AG04449 (cell line): ENCODE measurements at regions not wholly inside any gene's neighbourhood (a gene's known extent, or its start where the extent isn't known, plus 50 kb on each side); places are given as distances from the start of the nearest gene placed in this dataset.

Experiments used
- CTCF ChIA-PET: fragments of 350-600 bp; formaldehyde crosslinking; extraction: SDS; loops from one replicate; lab custom pipeline; 2021; ENCODE audit warnings: antibody characterized with exemption; lab: Yijun Ruan, JAX
- POLR2A ChIA-PET: fragments of 400-600, 350-600 bp; formaldehyde crosslinking; extraction: SDS; loops from one replicate; lab custom pipeline; 2020; ENCODE audit warnings: antibody characterized with exemption, inconsistent platforms; lab: Yijun Ruan, JAX
- DNase-seq: peaks from one replicate; pipeline ENCODE4 v3.0.0-alpha.2; 2010; ENCODE audit warnings: low read depth, low spot score
- H3K4me3 ChIP-seq: 2 replicates; pipeline ENCODE4 v1.5.1; 2011; ENCODE audit warnings: low read depth, mild to moderate bottlenecking, control low read depth, low read length
- CTCF ChIP-seq: IDR thresholded peaks from one replicate; pipeline ENCODE4 v1.5.1; 2011; ENCODE audit warnings: mild to moderate bottlenecking, moderate library complexity, low read length, control low read depth, inconsistent platforms; ENCODE audit not compliant: insufficient read depth; ENCODE audit errors: missing control alignments

- no peak overlapping the region for H3K4me3 ChIP-seq
- ChIA-PET POLR2A (no interaction called here), CTCF (no interaction called here)
- DNase-seq, result no peak
- no peak for TF ChIP-seq CTCF
These were observed 146.7 kb upstream of the FAM9B start for GRCh38 chrX:9180623-9181022.

DNA sequence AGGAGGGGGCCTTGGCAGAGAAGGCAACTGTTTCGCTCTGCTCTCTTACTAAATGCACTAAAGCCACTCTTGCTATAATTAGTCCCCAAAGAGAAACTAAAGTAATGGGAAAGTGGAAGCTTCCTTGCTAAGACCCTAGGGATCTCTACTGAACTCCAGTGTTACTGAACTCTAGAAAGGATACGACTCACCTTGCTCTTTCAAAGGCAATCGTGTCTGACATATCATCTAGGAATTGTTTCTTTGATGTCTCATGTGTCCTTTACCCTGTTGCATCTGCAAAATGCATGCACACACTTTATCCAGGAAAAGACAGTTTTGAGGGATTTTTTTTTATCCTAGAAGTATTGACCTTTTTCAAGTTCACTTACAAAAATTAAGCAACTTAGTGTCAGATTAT lies 148.1 kb upstream of the FAM9B start:
- CTCF ChIA-PET, result no interaction called here
- POLR2A ChIA-PET, result no interaction called here

DNA sequence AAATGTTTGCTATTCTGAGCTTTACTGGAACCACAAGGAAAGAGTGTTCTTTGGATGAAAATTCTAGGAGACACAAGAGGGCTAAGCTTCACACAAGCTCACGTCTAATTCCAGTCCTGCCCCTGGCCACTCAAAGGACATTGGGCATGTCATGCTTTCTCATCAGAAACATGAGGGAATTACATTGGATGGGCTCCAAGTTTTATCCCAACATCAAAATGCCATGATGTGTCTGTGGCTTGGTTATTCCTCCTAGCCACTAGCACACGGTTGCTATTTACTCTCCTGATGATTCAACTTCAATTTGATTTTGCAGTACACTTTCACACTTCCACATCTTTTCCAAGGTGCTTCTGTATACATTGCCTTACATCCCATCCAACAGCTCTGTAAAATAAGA lies 149.6 kb upstream of the FAM9B start:
- TF ChIP-seq CTCF, result no peak
- DNase-seq, result no peak
- ChIA-PET CTCF (no interaction called here), POLR2A (no interaction called here)
- no peak overlapping the region for H3K4me3 ChIP-seq

More for the DNA sequence above, 148.1 kb upstream of the FAM9B start:
- DNase-seq, result no peak
- TF ChIP-seq CTCF, result no peak
- H3K4me3 ChIP-seq, result no peak overlapping the region

- TF ChIP-seq CTCF, result no peak
- CTCF ChIA-PET, result no interaction called here
- POLR2A ChIA-PET, result no interaction called here
- DNase-seq, result no peak
- H3K4me3 ChIP-seq, result no peak overlapping the region
These were observed 150.3 kb upstream of the FAM9B start for GRCh38 chrX:9184211-9184610.

- CTCF ChIA-PET, result no interaction called here
- no peak overlapping the region for H3K4me3 ChIP-seq
- no peak for TF ChIP-seq CTCF
- POLR2A ChIA-PET, result no interaction called here
- no peak for DNase-seq
These were observed 154.2 kb upstream of the FAM9B start for GRCh38 chrX:9188117-9188516.

DNA sequence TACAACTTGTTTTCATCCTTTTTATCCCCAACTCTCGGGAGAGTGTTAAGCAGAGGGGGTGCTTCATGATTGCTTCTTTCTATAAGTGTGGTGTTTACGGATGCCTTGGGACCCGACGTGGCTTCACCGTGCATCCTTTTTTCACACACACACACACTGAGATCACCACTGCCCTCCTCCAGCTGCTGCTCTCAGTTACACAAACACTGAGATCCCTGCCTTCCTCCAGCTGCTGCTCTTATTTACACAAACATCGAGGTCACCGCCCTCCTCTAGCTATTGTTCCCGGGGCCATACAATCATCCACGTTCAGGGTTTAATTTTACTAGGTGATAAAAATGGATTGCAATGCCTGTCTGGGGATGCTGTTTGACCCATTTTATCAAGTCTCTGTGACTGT lies 155.4 kb upstream of the FAM9B start:
- ChIA-PET CTCF (no interaction called here), POLR2A (no interaction called here)
- no peak for TF ChIP-seq CTCF
- no peak overlapping the region for H3K4me3 ChIP-seq
- no peak for DNase-seq
